ENCODE measurements at regions not wholly inside any gene's neighbourhood (a gene's known extent, or its start where the extent isn't known, plus 50 kb on each side); places are given as distances from the start of the nearest gene placed in this dataset.

GRCh38 chr2:96431319-96431718 is 73.8 kb downstream of the NEURL3 start:
- DNase-seq (ENCODE audit: low read depth in 1 of 2, low spot score in 1 of 2): no peak
- TF ChIP-seq REST (IDR thresholded peaks at IDR 0.05; ENCODE audit: insufficient replicate concordance, low read depth) (no peak), CTCF (IDR thresholded peaks at IDR 0.05; ENCODE audit: insufficient read depth, low read length) (no peak), POLR2AphosphoS5 (IDR thresholded peaks at IDR 0.05; ENCODE audit: low read depth) (no peak), GABPA (IDR thresholded peaks at IDR 0.05; ENCODE audit: low read depth) (no peak), SPI1 (IDR thresholded peaks at IDR 0.05; ENCODE audit: borderline replicate concordance, low read depth) (no peak)
- Histone ChIP-seq H3K4me3 (replicated peaks; ENCODE audit: insufficient read depth, low read length) (no peak overlapping the region), H3K27ac (replicated peaks) (no peak overlapping the region), H3K27me3 (ENCODE audit: insufficient read depth, poor library complexity, severe bottlenecking) (no peaks in the 10 kb centered on the region)

- no peak overlapping the region for H3K27ac ChIP-seq (replicated peaks)
- DNase-seq (ENCODE audit: low read depth in 1 of 2, low spot score in 1 of 2): no peak
Measured at GRCh38 chr2:96430394-96430988, 74.7 kb downstream of the NEURL3 start.

More at GRCh38 chr2:96430394-96430988, 74.7 kb downstream of the NEURL3 start:
- TF ChIP-seq GABPA (IDR thresholded peaks at IDR 0.05; ENCODE audit: low read depth) (no peak), CTCF (IDR thresholded peaks at IDR 0.05; ENCODE audit: insufficient read depth, low read length) (no peak), POLR2AphosphoS5 (IDR thresholded peaks at IDR 0.05; ENCODE audit: low read depth) (no peak), SPI1 (IDR thresholded peaks at IDR 0.05; ENCODE audit: borderline replicate concordance, low read depth) (no peak), REST (IDR thresholded peaks at IDR 0.05; ENCODE audit: insufficient replicate concordance, low read depth) (no peak)
- no peaks in the 10 kb centered on the region for H3K27me3 ChIP-seq (ENCODE audit: insufficient read depth, poor library complexity, severe bottlenecking)
- no peak overlapping the region for H3K4me3 ChIP-seq (replicated peaks; ENCODE audit: insufficient read depth, low read length)
